Activated T-cell treated with anti-CD3 and anti-CD28 coated beads for 24 hours (primary cell): ENCODE measurements at regions not wholly inside any gene's neighbourhood (a gene's known extent, or its start where the extent isn't known, plus 50 kb on each side); places are given as distances from the start of the nearest gene placed in this dataset.
"Not testable (repeated sequence)": the region's sequence is repeated elsewhere in the genome, so short reads cannot be mapped to it uniquely, and the experiment has no call there.

Experiments used
- DNase-seq: peaks from one replicate; pipeline ENCODE4 v3.0.0-alpha.2; 2020; ENCODE audit warnings: low read depth

DNA sequence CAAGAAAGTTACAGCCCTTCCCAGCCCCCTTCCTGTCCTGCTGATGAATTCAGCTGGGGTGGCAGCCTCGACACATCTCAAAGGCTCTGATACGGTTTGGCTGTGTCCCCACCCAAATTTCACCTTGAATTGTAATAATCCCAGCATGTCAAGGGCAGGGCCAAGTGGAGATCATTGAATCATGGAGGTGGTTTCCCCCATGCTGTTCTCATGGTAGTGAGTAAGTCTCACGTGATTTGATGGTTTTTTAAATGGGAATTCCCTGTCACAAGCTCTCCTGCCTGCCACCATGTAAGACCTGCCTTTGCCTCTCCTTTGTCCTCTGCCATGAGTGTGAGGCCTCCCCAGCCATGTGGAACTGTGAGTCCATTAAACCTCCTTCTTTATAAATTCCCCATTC, 163.2 kb upstream of the FOXF1 start:
- no peak for DNase-seq

DNA sequence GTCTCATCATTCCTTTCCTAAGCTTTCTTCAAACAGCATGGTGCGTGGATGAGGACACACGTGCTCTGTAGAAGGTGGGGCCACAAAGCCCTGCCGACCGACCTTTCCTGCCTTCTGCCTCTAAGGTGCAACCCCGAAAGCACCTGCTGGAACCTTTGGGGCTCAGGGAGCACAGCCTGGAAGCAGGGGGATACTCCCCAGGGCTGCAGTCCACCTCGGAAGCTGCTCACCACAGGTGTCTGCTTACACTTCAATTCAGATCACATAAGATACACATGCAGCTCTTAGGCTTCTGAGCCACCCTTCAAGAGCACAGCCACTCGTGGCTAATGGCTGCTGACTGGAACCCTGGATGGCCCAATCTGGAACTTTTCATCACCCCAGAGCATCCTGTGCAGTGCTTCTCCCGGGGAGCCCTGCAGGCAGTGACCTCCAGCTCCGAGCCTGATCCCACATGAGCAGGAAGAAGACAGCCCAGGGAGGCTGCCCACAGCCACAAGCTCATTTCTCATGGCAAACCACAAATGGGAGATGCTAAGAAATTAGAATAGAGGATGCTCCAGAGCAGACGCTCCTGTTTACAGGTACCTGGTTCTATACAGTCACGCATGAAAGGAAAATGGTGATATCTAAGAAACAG, 162.3 kb upstream of the FOXF1 start:
- no peak for DNase-seq

DNA sequence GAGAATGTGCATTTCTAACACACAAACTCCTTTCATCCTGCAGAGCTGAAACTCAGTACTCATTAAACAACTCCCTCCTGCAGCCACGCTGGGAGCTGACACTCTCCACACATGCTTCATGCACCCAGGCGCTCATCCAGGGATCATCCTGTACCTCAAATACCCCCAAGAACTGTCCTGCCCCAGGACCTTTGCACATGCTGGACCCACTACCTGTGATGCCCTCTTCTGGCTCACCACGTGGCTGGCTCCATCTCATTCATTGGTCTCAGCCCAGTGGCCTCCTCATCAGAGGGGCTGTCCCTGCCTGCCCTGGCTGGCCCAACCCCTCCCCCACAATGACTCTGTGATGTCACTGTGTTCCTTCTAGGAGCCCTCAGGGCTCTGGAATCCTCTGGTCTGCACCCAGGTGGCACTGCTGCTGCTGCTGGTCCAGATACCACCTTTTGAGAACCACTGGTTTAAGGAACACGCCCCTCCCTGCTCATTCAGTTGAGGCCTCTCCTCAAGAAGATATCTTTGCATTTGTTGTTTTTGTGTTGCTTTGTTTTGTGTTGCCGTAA, 160.9 kb upstream of the FOXF1 start:
- DNase-seq, result no peak

DNA sequence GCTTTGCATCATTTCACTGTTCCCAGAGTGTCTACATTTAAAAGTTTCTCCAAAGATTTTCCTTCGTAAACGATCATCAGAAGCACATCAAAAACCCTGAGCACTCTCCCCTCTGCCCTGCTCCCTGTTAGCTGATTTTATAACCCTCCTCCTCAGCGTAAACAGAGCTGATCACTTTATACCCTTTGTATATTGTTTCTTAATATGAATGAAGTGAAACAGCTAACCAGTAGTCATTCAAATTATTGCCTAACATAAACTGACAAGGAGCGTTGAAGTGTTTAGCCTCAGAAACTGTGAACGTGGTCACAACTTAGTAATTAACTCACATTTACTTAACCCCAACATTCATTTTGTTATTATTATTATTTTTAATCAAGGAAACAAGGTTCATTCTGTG, 160.0 kb upstream of the FOXF1 start:
- no peak for DNase-seq

DNA sequence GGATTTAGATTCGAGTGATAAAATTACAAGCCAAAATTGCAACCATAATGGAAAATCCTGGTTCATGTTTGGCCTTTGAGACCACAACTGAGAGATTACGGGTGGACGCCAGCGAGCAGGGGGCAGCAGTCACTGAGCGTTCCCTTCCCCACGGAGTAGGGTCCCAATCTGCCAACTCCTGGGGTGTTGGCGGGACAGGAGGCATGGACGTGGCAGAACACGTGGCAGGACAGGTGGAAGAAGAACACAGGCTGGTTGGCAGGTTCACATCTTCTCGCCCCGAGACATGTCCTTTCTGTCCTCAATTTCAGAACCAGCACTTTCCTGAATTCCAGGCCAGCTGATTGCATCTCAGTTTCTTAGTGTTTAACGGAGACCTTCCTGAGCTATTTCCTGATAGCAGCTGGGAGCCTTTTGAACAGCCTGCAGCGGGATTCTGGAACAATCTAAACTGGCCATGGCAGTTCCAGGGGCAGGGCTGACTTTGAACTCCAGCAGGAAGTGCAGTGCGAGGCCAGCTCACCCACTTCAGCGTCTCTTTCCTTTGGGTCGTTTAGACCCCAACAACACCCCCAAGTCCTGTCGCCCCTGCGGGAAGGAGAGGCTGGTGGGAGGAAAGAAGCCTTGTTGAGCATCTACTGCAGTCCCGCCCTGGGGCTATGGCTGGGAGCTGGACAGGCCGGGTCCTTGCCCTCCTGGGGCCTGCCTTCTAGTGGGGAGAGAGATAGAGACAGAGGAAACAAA, 159.1 kb upstream of the FOXF1 start:
- DNase-seq, result no peak

DNA sequence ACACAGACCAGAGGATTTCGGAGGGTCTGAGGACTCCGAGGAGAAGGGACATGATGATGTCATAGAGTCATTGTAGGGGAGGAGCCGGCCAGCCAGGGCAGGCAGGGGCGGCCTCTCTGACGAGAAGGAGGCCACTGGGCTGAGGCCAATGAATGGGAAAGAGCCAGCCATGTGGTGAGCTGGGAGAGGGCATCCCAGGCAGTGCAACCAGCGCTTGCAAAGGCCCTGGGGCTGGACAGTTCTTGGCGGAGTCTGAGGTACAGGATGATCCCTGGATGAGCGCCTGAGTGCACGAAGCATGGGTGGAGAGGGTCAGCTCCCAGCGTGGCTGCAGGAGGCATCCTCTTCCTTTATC, 158.6 kb upstream of the FOXF1 start:
- not testable (repeated sequence) for DNase-seq

DNA sequence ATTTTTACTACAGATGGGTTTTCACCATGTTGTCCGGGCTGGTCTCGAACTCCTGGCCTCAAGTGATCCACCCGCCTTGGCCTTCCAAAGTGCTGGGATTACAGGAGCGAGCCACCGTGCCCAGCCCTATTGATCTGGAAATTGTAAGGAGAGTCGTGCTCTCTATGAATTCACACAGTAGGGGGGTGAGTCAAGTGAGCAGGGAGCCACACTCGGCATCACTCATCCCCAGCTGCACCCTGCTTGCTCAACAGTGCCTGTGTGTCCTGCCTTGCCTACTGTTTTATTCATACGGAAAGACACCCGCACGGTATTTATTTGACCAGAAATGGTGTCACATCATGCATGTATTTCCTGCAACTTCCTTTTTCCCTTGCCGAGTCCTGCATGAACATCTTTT, 157.2 kb upstream of the FOXF1 start:
- no peak for DNase-seq

DNA sequence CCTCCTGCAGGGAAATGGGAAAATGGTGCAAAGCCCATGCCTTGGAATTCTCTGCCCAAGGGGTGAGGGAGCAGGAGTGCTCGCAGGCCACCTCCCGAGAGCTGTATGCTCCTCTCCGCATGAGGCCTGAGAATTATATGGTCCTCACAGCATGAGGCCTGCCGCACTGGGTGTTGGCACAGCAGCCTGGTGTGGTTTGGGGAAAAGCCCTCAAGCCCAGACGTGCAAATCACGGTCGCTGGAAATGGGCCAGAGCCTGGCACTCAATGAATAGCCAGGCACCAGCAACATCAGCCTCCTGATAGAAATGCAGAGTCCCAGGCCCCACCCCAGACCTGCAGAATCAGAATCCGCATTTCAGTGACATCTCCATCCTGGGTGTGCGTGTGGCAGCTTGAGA, 156.4 kb upstream of the FOXF1 start:
- no peak for DNase-seq

DNA sequence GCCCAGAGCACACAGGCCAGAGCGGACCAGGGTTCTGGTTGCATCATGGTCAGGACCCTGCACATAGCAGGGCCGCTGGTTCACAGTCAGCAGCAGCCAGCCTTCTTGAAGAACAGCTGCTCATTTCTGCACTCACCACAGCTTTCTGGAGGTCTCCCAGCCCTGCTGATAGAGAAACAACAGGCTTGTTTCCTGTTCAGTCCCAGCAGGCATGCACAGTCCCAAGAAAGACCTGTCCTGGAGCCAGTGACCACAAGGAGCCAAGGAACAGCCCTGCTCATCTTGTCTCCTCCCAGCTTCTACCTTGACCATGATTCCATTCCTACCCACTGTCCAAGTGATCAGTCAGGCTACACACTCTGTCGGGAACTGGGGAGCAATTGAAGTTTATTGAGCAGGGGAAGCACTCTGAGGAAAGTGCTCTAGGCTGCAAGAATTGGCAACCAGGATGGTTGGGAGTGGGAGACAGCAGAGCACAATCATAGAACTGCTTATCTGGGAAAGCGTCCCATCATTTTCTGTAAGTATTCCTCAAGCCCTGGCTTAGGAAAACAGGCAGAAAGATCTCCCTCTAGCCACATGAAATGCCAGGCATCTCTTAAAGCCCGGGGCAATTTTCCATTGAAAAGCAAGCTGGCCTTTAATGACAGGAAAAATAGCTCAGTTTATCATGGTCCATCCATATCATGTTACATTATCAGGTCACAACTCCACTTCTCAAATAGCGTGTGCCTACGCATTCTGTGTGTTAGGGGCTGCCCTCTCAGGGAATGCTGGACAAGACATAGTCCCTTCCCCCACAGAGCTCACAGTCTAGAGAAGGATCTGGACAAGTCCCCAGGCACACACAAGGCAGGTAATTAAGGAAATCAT, 155.4 kb upstream of the FOXF1 start:
- no peak for DNase-seq

DNA sequence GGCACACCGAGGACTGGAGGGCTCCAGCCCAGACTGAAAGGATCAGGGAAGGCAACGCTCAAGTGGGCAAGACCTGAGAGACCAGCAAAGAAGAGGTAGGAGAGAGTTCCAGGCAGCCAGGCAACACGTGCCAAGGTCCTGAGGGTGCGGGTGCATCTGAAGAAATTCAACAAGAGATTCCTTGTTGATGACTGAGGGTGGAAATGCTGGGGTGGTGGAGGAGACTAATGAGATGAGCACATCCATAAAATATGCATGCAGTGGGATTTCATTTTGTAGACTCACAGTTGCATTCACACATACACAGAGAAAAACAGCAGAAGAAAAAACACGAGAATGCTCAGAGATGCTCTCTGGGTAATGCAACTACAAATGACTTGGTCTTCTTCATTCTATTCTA, 154.8 kb upstream of the FOXF1 start:
- DNase-seq, result no peak

DNA sequence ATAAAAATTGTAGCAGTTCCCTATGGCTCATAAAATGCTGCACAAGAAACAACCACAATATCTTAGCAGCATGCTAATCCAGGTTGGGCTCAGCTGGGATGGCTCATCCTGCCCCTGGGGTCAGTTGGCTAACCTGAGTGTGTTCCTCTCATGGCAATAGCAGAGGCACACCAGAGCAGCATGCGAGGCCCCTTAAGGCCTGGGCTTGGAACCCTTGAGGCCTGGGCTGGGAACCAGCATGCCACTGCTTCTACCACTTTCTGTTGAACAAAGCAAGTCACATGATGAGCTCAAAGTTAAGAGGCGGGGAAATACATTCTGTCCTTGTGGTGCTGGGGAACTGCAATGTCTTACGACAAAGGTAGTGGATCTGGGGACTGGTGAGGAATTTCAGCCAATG, 154.4 kb upstream of the FOXF1 start:
- DNase-seq, result no peak

DNA sequence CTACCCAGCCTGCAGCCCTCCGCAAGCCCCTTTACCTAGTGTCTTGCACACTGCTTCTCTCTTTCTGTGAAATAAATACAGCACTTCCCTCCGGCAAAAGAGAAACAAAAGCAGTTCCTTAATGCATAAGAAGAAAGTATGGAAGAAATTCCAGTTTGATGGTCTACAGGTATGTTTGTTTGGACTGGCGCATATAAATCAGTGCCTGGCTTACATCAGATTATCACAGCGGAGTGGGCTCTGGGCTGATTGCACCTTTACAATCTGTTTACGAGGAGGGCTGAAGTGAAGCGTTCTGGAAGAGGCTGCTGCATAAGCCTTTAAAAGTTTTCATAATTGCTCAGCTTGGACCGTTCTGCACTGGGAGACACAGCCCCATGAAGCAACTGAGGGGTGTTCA, 153.5 kb upstream of the FOXF1 start:
- no peak for DNase-seq

DNA sequence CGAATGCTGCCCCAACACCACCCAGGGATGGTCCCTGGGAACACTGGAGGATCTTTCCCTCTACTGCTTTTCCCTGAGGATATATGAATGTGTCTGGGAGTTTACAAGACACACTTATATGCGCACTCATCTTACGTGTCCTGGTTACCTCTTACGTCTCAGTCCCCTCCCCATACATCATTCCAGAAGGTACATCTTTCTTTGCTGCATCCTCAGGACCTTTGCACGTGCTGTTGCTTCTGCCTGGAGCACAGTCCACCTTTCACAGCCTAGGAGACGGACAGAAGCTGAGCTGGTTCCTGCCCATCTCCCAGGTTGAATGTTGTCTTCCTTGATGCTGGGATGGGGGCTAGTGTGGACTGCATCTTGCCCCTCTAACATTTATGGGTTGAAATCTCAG, 153.0 kb upstream of the FOXF1 start:
- DNase-seq, result no peak

DNA sequence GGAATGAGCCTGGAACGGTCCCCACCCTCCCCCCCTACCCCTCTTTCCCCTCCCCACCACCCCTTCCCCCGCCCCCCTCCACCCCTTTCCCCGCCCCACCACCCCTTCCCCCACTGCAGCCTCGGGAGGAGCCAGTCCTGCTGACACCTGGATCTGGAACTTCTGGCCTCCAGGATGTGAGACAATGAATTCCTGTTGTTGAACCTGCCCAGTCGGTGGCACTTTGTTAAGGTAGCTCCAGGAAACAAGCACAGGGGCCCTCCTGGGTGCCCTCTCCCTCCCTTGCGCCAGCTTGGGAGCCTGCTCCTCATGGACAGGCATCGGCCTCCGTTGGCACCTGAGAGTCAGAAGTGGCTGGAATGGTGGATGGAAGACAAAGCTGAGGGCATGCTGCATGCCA, 152.4 kb upstream of the FOXF1 start:
- DNase-seq, result no peak

DNA sequence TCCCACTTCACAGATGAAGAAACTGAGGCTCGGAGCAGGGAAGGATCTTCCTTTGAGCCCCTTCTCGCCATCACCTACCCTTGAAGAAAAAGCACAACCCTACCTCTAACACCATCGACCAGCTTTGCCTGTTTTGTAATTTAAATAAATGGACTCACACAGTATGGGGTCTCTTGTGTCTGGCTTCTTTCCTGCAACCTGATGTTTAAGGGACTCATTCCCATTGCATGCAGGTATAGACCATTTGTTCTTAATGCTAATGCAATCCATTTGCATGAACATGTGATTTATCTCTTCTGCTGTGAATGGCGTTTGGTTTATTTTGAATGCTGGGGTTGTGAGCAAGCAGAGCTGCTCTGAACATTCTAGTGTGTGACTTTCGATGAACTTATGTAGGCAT, 150.8 kb upstream of the FOXF1 start:
- no peak for DNase-seq

DNA sequence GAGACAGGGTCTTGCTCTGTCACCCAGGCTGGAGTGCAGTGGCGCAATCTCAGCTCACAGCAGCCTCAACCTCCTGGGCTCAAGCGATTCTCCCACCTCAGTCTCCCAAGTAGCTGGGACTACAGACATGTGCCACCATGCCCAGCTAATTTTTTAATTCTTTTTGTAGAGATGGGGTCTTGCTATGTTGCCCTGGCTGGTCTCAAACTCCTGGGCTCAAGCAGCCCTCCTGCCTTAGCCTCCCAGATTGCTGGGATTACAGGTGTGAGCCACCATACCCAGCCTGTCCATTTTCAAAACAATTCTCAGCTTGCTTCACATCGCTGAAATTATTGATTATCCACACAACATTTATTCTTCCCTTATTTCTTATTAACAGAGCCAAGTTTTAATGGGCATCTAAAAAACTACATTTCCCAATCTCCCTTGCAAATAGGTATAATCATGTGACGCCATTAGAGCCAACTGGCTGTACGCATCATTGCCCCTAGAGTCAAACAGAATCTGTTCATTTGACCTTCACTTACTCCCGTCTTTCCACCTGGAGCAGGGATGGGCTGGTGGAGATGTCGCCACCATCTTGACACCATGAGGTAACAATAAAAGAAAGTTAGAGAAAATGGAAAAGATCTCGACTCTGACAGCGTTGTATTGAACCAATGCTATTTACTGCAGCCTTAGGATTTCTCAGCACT, 148.0 kb upstream of the FOXF1 start:
- DNase-seq, result no peak

DNA sequence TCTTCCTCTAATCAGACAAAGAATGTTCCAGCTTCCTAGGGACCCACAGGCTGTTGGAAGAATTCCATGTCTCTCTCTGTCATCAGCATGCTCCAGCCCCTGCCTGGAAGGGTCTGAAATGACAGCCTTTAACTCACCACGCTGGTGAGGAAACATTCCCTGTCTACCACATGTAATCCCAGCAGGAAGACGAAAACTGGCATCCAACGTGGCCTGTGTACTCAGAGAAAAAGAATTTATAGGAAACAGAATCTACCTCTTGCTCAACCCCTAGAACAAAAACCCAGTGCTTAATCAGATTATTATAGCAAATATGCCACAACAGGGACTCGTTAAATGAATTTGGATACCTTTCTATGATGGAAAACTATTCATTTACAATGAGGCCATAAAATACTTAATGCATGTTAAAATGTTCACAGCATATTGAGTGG, 147.3 kb upstream of the FOXF1 start:
- no peak for DNase-seq

DNA sequence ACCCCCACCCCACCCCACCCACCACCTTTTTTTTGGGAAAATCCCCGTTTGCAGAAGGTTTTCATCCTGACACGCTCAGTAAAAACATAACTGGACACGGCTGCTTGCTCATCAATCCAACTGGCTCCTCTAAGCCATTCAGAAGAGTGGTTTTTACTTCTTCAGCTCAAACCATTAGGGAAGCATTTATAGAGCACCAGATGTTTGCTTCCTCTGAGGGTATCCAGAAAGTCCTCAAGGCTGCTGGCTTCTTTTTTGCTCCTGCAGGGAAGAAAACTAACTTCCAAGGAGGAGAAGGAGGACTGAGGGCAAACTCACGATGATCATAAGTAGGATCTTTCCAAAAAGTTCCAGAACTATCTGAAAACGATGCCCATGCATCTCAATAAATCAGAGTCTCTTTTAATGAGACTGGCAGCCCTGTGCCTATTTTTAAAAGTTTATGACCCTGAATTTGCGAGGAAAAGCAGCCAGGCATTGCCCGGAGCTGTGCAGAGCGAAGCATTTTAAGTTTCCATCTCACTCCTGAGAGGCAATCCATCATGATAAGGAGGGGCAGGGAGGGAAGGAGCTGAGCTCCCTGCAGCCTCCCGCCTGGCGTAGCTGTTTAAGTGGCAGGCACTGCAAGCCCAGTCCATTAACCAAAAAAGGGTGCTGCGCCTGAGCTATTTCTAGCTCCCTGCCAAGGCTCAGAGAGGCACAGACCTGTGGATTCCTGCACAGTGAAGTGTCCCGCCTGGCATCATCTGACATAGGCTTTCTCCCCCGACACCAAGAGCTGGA, 146.3 kb upstream of the FOXF1 start:
- no peak for DNase-seq

DNA sequence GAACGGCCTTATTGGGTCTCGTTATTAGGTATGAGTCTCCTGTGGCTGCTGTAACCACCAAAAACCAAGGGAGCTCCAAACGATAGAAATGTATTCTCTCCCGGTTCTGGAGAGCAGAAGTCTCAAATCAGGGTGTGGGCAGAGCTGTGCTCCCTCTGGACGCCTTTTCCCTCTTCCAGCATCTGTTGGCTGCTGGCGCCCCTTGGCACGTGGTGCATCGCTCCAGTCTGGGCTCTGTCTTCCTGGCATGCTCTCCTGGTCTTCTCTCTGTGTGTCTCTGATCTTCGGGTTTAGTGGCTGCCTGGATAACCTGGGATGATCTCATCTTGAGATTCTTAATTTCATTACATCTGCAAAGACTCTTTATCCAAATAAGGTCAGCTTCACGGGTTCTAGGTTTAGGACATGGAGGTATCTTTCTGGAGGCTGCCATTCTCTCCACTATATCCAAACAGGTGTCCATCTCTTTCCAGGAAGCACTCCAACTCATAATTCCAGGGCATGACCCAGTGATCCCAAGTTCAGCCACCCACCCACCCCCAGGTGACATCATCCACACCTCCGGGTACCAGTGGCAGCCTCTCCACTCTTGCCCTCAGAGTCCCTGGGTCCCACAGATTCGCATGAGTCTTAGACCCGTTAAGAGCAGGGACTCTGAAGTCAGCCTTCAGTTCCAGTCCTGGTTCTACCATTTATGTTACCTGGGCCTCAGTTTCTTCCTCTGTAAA, 145.5 kb upstream of the FOXF1 start:
- DNase-seq, result no peak

DNA sequence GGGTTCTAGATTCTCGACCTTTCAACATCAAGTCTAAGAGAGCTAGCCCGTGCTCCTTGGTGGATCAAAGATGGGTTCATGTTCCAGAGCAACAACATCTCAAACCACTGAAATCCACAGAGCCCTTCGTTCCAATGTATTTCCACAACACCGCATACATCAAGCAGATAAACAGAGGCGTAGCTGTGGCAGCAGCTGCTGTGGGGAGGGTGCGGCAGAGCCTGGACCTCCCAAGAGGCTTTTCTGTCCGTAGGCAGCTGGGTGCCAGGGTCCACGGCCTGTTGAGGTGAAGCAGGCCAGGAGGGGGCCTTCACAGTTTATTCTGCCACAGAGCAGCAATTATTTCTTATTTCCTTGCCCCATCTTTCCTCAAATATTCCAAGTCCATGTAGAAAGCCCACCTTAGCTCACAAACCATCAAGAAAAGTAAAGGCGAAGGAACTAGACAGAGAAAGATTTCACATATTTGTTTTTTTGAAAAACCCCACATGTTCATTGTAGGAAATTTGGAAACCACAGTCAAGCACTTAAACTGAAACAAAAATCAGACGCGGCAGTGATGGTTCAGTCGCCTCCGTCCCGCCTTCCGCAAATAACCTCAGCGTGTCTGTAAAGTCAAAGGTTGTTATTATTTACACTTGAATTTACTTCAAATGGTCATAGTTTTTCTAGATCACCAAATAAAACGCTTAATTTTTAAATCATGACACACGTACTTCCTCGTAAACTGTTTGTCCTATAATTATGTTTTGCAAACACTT, 144.6 kb upstream of the FOXF1 start:
- DNase-seq, result no peak
